SW480 (cell line): ENCODE measurements at regions not wholly inside any gene's neighbourhood (a gene's known extent, or its start where the extent isn't known, plus 50 kb on each side); places are given as distances from the start of the nearest gene placed in this dataset.
A peak's percentile ranks its signal among the peaks of the same experiment; 100 is the strongest.

ENCODE experiments used
- DNase-seq: peaks from one replicate; pipeline ENCODE4 v3.0.0-alpha.2; 2016; ENCODE audit warnings: low spot score

DNA sequence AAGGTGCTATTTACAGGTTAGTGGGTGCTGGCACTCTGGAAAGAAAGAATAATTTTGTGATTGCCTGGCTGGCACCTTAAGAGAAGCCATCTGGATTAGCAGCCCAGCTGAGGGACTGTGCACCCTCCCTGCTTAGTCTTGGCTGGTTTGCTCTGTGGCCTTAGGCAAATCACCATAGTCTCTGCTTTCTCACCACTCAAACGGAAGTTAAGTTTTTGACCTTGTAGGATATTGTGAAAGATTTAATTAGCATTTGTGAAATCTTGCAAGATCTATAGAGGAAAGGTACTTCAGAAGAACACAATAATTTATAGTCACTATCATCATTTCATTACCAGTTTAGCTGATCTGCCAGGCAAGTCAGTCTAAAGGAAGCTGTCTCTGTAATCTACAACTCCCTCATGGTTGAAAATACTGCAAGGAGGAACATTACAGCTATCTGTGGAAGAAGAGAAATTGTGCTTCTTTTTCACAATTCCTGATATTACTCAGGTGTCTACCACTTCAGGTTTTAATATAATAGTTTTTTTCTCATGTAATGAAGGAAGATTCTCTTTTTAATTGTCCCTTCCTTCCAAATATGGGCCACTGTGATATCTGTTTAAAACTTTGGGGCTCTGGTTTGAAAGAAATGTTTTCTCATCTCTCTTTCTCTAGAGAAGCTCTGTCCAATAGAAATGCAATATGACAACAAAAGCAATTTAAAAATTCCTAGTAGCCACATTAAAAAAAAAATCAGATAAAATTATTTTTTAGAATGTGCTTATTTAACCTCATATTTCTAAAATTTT lies 219.6 kb downstream of the PTEN start:
- no peak for DNase-seq

DNA sequence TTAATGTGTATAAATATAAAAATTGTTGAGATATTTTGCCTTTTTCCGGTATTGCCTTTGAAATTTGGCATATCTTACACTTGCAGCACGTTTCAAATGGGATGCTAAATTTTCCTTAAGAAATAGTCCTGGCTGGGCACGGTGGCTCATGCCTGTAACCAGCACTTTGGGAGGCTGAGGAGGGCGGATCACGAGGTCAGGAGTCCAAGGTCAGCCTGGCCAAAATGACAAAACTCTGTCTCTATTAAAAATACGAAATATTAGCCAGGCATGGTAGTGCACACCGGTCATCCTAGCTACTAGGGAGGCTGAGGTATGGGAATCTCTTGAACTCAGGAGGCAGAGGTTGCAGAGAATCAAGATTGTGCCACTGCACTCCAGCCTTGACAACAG lies 220.2 kb downstream of the PTEN start:
- no peak for DNase-seq

- DNase-seq, result no peak
Observed at GRCh38 chr10:88086187-88086960, 222.9 kb downstream of the PTEN start.

DNA sequence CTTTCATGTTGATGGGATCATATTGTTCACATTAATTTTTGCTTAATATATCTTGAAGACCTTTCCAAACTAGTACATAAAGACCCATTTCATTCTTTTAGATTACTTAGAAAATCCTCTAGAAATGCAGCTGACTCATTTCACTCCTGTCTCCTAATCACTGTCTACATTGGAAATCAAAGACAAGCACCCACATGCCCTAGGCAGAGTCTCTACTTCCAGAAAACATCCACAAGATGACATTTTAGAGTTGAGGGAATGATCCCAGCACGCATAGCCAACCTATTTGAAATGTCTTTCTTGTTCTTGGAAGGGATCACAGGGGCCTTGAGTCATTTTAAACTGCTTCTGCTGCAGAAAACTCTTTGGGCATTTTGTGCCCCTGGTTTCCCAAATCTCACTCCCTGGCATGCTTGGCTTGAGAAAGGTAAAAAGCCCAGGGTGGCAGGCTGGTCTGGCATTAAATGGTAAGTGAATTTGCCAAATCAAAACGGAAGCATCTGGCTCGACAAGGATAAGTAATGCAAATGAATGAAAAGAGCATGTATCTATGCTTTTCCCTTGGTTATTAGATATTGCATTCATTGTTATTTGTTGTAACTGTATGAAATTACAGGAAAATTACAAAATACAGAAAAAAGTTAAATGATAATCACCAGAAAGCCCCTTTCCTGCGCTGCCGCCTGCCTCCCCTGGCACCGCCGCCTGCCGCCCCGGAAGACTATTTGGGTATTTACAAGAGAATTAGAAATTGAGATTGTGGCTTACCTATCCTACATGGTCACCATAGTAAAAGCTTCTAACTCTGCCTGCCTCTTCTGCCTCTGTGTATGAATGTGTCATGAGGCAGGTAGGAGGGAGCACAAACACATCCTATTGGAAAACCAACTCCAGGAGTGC lies 225.3 kb downstream of the PTEN start:
- no peak for DNase-seq

- DNase-seq, result no peak
Observed at GRCh38 chr10:88089498-88089897, 226.1 kb downstream of the PTEN start.

- no peak for DNase-seq
Observed at GRCh38 chr10:88090568-88091214, 227.3 kb downstream of the PTEN start.

- no peak for DNase-seq
Observed at GRCh38 chr10:88091490-88092061, 228.2 kb downstream of the PTEN start.

DNA sequence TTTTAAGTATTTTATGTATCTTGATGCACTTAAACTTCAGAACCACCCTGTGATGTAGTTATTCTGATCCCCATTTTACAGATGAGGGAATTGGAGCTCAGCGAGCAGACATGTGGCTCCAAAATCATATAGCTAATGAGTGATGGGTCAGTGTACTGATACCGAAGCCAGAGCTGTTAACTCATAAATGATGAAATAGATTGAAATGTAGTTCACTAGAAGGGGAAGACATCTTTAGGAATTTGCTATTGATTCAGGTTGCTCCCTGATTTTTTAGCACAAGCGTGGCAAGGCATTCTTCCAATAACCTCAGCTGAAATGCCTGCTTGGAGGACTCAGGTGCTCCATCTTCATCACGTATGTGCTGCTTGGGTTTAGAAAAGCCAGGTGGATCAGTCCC lies 228.8 kb downstream of the PTEN start:
- no peak for DNase-seq

DNA sequence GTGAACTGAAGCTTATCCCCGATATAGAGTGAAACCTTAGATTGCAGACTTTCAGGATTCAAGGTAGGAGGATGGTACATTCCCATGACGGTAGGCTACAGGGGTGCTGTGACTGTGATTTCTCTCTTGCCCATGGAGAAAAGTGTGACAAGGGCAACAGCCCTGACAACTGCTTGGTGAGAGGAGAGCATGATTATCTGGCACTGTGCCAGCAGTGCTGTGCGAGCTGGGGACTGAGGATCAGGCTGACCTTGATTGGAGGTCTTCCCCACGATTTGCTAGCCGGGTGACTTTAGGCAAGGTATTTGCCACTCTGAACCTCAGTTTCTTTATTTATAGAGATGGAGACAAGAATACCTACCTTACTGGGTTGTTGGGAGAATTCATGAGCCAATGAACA lies 229.5 kb downstream of the PTEN start:
- no peak for DNase-seq

- DNase-seq, result no peak
Observed at GRCh38 chr10:88094795-88095194, 231.4 kb downstream of the PTEN start.

- no peak for DNase-seq
Observed at GRCh38 chr10:88095223-88095721, 231.8 kb downstream of the PTEN start.

GRCh38 chr10:88095778-88096431 lies 232.5 kb downstream of the PTEN start:
- DNase-seq, result no peak

- DNase-seq, result peak; percentile 9
Observed at GRCh38 chr10:88097092-88097516, 233.7 kb downstream of the PTEN start.

- no peak for DNase-seq
Observed at GRCh38 chr10:88097536-88097935, 234.1 kb downstream of the PTEN start.

DNA sequence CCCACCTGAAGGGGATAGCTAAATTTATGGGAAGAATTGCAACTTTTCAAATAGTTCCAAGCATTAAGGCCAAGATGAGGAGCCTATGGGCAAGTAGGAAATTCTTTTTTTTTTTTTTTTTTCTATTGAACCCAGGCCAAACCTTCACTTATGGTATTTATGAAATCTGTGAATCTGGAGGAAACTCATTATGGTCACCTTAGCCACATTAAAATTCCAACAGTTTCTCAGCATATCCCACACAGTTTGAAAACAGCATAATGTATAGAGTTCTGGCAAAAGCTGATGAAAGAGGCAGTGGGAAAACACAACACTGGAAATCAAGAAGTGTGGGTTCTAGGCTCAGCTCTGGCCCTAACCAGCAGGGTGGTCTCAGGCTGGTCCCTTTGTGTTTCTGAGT lies 236.9 kb downstream of the PTEN start:
- no peak for DNase-seq

GRCh38 chr10:88101666-88102065 lies 238.2 kb downstream of the PTEN start:
- no peak for DNase-seq

GRCh38 chr10:88103576-88103975 lies 240.2 kb downstream of the PTEN start:
- DNase-seq, result no peak

GRCh38 chr10:88104223-88104622 lies 240.8 kb downstream of the PTEN start:
- no peak for DNase-seq

DNA sequence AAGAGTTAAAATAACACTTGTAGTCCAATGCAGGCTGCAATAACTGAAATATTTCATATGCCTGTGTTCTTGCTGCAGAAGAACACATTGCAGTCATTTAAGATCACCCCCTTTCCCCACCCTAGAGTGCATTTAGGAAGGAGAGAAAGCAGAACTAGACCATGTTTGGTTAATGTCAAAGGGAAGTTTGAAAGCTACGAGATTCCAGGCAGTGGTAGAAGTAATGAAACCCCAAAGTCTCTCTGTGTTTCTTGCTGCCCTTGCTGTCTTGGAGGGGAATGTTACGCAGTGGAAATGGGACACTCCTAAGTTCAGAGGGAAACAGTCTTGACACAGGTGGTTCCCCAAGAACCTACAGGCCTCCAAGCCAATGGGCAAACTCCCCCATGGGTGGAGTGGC lies 242.9 kb downstream of the PTEN start:
- no peak for DNase-seq

DNA sequence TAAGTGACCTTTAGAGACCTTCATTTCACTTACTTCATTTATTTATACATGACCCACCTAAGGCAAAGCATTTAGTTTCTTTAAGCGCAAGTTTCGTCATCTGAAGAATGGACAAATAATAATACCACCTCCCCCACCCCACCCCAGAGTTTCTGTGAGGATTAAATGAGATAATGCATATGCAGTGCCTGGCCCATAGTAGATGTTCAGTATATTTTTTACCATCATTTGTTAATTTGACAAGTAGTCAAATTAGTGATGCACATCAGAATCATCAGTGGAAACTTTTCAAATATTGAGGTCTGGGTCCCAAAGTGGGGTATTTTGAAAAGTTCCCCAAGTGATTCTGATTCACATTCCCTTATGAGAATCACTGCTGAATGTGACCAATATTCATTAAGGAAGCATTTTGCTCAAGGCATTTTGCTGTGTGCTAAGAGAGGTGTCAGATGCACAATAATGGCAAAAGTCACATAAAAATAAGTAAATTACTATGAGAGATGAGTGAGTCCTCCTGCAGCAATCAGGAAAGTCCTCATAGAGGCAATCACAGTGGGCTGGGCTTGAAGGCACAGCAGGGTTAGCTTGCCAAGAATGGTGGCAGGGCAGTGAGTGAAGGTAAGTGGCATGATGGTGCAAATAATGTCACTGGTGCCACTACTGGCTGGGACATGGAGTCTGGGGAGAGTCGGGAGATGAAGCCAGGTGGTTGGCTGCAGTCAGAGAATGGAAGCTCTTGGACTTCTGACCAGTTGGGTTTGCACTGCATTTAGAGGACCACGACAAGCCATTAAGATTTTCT lies 244.1 kb downstream of the PTEN start:
- no peak for DNase-seq
